ENCODE measurements at regions not wholly inside any gene's neighbourhood (a gene's known extent, or its start where the extent isn't known, plus 50 kb on each side); places are given as distances from the start of the nearest gene placed in this dataset.

DNA sequence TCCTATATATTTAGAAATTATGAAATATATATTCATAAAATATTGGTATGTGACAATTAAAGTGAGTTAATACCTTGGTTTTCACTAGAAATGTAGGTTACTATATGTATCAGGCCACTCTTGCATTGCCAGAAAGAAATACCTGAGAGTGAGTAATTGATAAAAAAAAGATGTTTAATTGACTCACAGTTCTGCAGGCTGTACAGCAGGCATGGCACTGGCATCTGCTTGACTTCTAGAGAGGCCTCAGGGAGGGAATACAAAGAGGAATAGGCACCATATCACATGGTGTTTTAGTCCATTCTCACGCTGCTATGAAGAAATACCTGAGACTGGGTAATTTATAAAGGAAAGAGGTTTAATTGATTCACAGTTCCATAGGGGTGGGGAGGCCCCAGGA is 1560.6 kb downstream of the STIM2 start:
- ChIA-PET CTCF (interaction anchor here (1.4 to 1.7 kb wide), 2 partner anchors 12 to 14 kb away, joined by 4 to 5 read pairs; no protein-coding TSS in a partner anchor), RAD21 (ENCODE audit: unreplicated experiment) (no interaction called here), SMC1A (ENCODE audit: uncharacterized antibody, unreplicated experiment) (interaction anchor here (1.0 to 2.1 kb wide), 3 partner anchors 12 to 21 kb away, joined by 3 to 6 read pairs (median 6); no protein-coding TSS in a partner anchor), POLR2A (no interaction called here)
- no peaks in the 10 kb centered on the region for H3K27me3 ChIP-seq (replicated peaks in 1 of 2; ENCODE audit: control insufficient read depth in 2 of 2, insufficient read depth in 2 of 2, low read length in 1 of 2)
- ATAC-seq (no peak), FAIRE-seq (no peak), DNase-seq (ENCODE audit: low read depth, low spot score) (no peak)
- H3K36me3 ChIP-seq (ENCODE audit: control insufficient read depth in 2 of 2, insufficient read depth in 2 of 2, low read length in 1 of 2), result no peaks in the 10 kb centered on the region
- 36% methylated on average over 1 of the region's 1 CpG for whole genome bisulfite sequencing (ENCODE audit: insufficient coverage, insufficient replicate concordance, low lambda C conversion rate, missing lambda C conversion rate)
- TF ChIP-seq CEBPB (IDR thresholded peaks at IDR 0.05; ENCODE audit: borderline replicate concordance in 1 of 2, low read depth in 2 of 2, low read length in 2 of 2) (no peak), EP300 (IDR thresholded peaks at IDR 0.05; ENCODE audit: borderline replicate concordance in 1 of 2, control insufficient read depth in 1 of 2, low read depth in 2 of 2, low read length in 2 of 2) (no peak)
- H3K4me3 ChIP-seq, result no peak overlapping the region
- H4K20me1 ChIP-seq (ENCODE audit: control insufficient read depth, insufficient read depth), result no peaks in the 10 kb centered on the region
- BruUV-seq (replicated peaks), result no TSS peak
- H3K9ac ChIP-seq (ENCODE audit: control insufficient read depth, insufficient read depth, low read length), result no peak overlapping the region
- no peaks in the 10 kb centered on the region for H3K9me3 ChIP-seq (replicated peaks; ENCODE audit: control insufficient read depth, insufficient read depth, low read length)
- no peaks in the 10 kb centered on the region for H3K79me2 ChIP-seq (ENCODE audit: control insufficient read depth, insufficient read depth, low read length)
- H3K4me1 ChIP-seq (ENCODE audit: control insufficient read depth, insufficient read depth, low read length), result no peaks in the 10 kb centered on the region
- H3K27ac ChIP-seq (ENCODE audit: control insufficient read depth, insufficient read depth), result no peak overlapping the region
- intact Hi-C loops (cut with micrococcal nuclease; ENCODE audit: unreplicated experiment) (no loop called here), in situ Hi-C loops (cut with MboI) (no loop called here)
- no peak overlapping the region for H3K4me2 ChIP-seq (ENCODE audit: control insufficient read depth, insufficient read depth)
- no peak overlapping the region for H2AFZ ChIP-seq (ENCODE audit: control insufficient read depth, low read depth, low read length)

DNA sequence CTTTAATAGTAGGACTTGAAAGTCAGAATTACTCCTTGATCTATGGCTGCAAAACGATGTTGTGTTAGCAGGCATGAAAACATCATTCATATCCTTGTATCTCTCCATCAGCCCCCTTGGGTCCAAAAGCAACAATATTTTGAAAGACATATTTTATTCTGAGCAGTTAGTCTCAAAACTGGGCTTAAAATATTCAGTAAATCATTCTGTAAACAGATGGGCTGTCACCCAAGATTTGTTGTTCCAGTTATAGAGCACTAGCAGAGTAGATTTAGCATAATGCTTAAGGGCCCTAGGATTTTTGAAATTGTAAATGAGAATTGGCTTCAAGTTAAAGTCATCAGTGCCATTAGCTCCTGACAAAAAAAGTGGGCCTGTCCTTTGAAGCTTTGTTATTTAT is 1565.6 kb downstream of the STIM2 start:
- Histone ChIP-seq H3K9ac (ENCODE audit: control insufficient read depth, insufficient read depth, low read length) (no peak overlapping the region), H3K36me3 (ENCODE audit: control insufficient read depth in 2 of 2, insufficient read depth in 2 of 2, low read length in 1 of 2) (no peaks in the 10 kb centered on the region), H3K79me2 (ENCODE audit: control insufficient read depth, insufficient read depth, low read length) (no peaks in the 10 kb centered on the region), H3K4me3 (no peak overlapping the region), H4K20me1 (ENCODE audit: control insufficient read depth, insufficient read depth) (no peaks in the 10 kb centered on the region), H2AFZ (ENCODE audit: control insufficient read depth, low read depth, low read length) (no peak overlapping the region), H3K27ac (ENCODE audit: control insufficient read depth, insufficient read depth) (no peak overlapping the region), H3K9me3 (replicated peaks; ENCODE audit: control insufficient read depth, insufficient read depth, low read length) (no peaks in the 10 kb centered on the region), H3K27me3 (replicated peaks in 1 of 2; ENCODE audit: control insufficient read depth in 2 of 2, insufficient read depth in 2 of 2, low read length in 1 of 2) (no peaks in the 10 kb centered on the region), H3K4me1 (ENCODE audit: control insufficient read depth, insufficient read depth, low read length) (no peaks in the 10 kb centered on the region), H3K4me2 (ENCODE audit: control insufficient read depth, insufficient read depth) (no peak overlapping the region)
- ChIA-PET CTCF (interaction anchor here (0.7 kb wide), 1 partner anchor 520 kb away, joined by 4 read pairs; no protein-coding TSS in a partner anchor), POLR2A (no interaction called here), SMC1A (ENCODE audit: uncharacterized antibody, unreplicated experiment) (interaction anchor here (1.0 to 2.2 kb wide), 2 partner anchors 9 to 34 kb away, joined by 3 to 11 read pairs; no protein-coding TSS in a partner anchor), RAD21 (ENCODE audit: unreplicated experiment) (no interaction called here)
- ATAC-seq (no peak), FAIRE-seq (no peak), DNase-seq (ENCODE audit: low read depth, low spot score) (no peak)
- in situ Hi-C loops (cut with MboI) (no loop called here), intact Hi-C loops (cut with micrococcal nuclease; ENCODE audit: unreplicated experiment) (no loop called here)
- 0% methylated on average over 1 of the region's 1 CpG for WGBS (ENCODE audit: insufficient coverage, insufficient replicate concordance, low lambda C conversion rate, missing lambda C conversion rate)
- BruUV-seq (replicated peaks), result no TSS peak
- TF ChIP-seq ZSCAN29 (IDR thresholded peaks at IDR 0.05), result no peak
- no peak for TF ChIP-seq NFIC (IDR thresholded peaks at IDR 0.05; ENCODE audit: low read depth, low read length)
- TF ChIP-seq ZNF622 (IDR thresholded peaks at IDR 0.05), result no peak
- TF ChIP-seq, protein P1, sequence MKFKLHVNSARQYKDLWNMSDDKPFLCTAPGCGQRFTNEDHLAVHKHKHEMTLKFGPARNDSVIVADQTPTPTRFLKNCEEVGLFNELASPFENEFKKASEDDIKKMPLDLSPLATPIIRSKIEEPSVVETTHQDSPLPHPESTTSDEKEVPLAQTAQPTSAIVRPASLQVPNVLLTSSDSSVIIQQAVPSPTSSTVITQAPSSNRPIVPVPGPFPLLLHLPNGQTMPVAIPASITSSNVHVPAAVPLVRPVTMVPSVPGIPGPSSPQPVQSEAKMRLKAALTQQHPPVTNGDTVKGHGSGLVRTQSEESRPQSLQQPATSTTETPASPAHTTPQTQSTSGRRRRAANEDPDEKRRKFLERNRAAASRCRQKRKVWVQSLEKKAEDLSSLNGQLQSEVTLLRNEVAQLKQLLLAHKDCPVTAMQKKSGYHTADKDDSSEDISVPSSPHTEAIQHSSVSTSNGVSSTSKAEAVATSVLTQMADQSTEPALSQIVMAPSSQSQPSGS (IDR thresholded peaks at IDR 0.05; ENCODE audit: low read length), result no peak
- TF ChIP-seq, protein P2, sequence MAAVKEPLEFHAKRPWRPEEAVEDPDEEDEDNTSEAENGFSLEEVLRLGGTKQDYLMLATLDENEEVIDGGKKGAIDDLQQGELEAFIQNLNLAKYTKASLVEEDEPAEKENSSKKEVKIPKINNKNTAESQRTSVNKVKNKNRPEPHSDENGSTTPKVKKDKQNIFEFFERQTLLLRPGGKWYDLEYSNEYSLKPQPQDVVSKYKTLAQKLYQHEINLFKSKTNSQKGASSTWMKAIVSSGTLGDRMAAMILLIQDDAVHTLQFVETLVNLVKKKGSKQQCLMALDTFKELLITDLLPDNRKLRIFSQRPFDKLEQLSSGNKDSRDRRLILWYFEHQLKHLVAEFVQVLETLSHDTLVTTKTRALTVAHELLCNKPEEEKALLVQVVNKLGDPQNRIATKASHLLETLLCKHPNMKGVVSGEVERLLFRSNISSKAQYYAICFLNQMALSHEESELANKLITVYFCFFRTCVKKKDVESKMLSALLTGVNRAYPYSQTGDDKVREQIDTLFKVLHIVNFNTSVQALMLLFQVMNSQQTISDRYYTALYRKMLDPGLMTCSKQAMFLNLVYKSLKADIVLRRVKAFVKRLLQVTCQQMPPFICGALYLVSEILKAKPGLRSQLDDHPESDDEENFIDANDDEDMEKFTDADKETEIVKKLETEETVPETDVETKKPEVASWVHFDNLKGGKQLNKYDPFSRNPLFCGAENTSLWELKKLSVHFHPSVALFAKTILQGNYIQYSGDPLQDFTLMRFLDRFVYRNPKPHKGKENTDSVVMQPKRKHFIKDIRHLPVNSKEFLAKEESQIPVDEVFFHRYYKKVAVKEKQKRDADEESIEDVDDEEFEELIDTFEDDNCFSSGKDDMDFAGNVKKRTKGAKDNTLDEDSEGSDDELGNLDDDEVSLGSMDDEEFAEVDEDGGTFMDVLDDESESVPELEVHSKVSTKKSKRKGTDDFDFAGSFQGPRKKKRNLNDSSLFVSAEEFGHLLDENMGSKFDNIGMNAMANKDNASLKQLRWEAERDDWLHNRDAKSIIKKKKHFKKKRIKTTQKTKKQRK (IDR thresholded peaks at IDR 0.05; ENCODE audit: low read depth, low read length), result no peak
- TF ChIP-seq CHD2 (IDR thresholded peaks at IDR 0.05; ENCODE audit: borderline replicate concordance, low read depth, low read length), result no peak
- no peak for TF ChIP-seq JUNB (IDR thresholded peaks at IDR 0.05)
- TF ChIP-seq, protein P3, sequence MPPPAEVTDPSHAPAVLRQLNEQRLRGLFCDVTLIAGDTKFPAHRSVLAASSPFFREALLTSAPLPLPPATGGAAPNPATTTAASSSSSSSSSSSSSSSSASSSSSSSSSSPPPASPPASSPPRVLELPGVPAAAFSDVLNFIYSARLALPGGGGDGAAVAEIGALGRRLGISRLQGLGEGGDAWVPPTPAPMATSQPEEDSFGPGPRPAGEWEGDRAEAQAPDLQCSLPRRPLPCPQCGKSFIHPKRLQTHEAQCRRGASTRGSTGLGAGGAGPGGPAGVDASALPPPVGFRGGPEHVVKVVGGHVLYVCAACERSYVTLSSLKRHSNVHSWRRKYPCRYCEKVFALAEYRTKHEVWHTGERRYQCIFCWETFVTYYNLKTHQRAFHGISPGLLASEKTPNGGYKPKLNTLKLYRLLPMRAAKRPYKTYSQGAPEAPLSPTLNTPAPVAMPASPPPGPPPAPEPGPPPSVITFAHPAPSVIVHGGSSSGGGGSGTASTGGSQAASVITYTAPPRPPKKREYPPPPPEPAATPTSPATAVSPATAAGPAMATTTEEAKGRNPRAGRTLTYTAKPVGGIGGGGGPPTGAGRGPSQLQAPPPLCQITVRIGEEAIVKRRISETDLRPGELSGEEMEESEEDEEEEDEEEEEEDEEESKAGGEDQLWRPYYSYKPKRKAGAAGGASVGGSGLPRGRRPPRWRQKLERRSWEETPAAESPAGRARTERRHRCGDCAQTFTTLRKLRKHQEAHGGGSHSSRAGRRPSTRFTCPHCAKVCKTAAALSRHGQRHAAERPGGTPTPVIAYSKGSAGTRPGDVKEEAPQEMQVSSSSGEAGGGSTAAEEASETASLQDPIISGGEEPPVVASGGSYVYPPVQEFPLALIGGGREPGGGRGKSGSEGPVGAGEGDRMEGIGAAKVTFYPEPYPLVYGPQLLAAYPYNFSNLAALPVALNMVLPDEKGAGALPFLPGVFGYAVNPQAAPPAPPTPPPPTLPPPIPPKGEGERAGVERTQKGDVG (CRISPR knock-in tag; IDR thresholded peaks at IDR 0.05), result no peak

All from GM12878 (cell line).